GM10266 (cell line): ENCODE measurements at regions not wholly inside any gene's neighbourhood (a gene's known extent, or its start where the extent isn't known, plus 50 kb on each side); places are given as distances from the start of the nearest gene placed in this dataset.

Experiments
- DNase-seq: peaks from one replicate; pipeline ENCODE4 v3.0.0; 2012; ENCODE audit errors: extremely low spot score
- CTCF ChIP-seq: IDR thresholded peaks from 2 replicates; pipeline ENCODE4 v1.5.1; 2012; ENCODE audit warnings: mild to moderate bottlenecking, low read depth; ENCODE audit not compliant: control insufficient read depth, insufficient read depth; ENCODE audit errors: missing control alignments

DNA sequence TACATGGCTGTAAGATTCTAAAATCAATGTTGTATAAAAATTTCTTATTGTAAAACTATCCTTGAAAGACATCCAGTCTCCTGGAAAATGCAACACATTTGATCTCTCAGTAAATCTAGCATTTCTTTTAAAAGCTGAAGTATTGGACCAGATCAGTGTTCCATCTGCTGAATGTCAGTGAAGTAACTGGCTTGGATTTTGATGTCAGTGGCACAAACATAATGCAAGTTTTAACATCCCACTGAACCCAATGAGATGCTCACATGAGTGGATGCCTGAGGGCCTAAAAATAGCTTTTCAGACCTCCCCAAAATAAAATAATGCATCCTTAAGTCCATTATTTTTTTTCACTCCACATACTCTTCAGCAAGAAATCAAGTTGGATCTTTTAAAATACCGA, 1432.2 kb downstream of the MRPL39 start:
- no peak for DNase-seq
- no peak for TF ChIP-seq CTCF

DNA sequence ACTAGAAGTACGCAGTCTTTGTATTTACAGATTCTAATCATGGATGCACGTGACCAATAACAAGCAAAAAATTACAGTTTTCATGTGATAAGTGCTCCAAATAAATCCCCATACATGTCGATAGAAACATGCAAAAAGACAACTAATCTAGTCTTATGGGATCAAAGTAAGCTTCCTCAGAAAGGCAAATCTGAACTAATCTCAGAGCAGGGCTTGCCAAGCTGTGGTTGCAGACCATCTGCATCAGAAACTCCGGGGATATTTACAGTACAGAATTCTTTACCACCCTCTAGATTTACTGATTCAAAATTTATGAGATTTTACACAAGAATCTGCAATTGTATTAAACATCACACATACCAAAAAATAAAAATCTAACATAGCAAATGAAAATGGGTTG, 1435.5 kb downstream of the MRPL39 start:
- DNase-seq, result no peak
- no peak for TF ChIP-seq CTCF

GRCh38 chr21:24163539-24163938, 1443.7 kb downstream of the MRPL39 start:
- DNase-seq, result no peak
- no peak for TF ChIP-seq CTCF

GRCh38 chr21:24160528-24160927, 1446.8 kb downstream of the MRPL39 start:
- no peak for TF ChIP-seq CTCF
- DNase-seq, result no peak

DNA sequence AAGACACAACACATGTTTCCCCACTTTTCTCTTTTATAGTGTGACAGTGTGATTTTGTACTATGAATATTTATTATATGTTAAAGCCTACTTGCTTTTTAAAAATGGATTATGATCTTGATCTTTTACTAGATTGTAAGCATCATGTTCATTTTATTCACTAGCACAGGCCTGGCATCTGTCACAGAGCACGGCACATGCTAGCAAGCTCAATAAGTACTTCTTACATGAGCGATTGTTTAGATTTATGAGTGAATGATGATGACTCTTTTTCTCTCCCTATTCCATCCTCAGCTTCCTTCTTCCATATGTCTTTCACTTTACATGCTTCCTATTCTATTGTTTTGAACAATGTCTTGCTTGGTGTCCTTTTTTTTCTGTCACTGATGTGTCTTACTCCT, 1454.1 kb downstream of the MRPL39 start:
- TF ChIP-seq CTCF, result no peak
- DNase-seq, result no peak

DNA sequence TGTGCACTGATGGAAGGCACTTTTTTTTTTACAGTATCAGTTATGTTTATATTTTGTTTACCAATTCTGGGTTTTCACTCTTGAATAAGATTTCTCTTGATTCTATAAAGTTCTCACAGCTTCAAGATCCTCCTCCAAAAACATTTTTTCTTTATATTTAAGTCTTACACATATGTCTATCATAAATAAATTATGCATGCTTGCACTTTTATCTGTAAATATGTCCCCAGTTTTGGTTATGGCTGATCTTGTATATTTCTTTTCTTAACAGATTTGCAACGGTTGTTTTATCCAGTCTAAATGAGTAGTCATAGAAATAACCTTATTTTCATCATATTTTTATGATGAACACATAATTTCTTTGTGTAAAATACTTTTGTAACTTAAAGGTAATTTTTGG, 1456.5 kb downstream of the MRPL39 start:
- no peak for TF ChIP-seq CTCF
- DNase-seq, result no peak

GRCh38 chr21:24148461-24148860, 1458.8 kb downstream of the MRPL39 start:
- DNase-seq, result no peak

More at GRCh38 chr21:24148461-24148860, 1458.8 kb downstream of the MRPL39 start:
- no peak for TF ChIP-seq CTCF
